IPS DF 6.9 (cell line): ENCODE measurements at regions not wholly inside any gene's neighbourhood (a gene's known extent, or its start where the extent isn't known, plus 50 kb on each side); places are given as distances from the start of the nearest gene placed in this dataset.

Experiments used
- DNase-seq: peaks from one replicate; pipeline ENCODE4 v3.0.0-alpha.2; 2013; ENCODE audit warnings: low read depth, low spot score
- H3K27ac ChIP-seq: one replicate; pipeline ENCODE4 v1.5.1; 2013; ENCODE audit warnings: low read length, control low read depth
- H3K27me3 ChIP-seq: 2 replicates; pipeline ENCODE4 v1.6.1; 2013; ENCODE audit warnings: mild to moderate bottlenecking, low read length; ENCODE audit not compliant: control insufficient read depth, insufficient read depth
- H3K36me3 ChIP-seq: 2 replicates; pipeline ENCODE4 v1.6.1; 2013; ENCODE audit warnings: low read length; ENCODE audit not compliant: control insufficient read depth, insufficient read depth
- H3K4me1 ChIP-seq: 2 replicates; pipeline ENCODE4 v1.6.1; 2013; ENCODE audit warnings: low read length; ENCODE audit not compliant: control insufficient read depth, insufficient read depth
- H3K4me3 ChIP-seq: 2 replicates; pipeline ENCODE4 v1.5.1; 2013; ENCODE audit warnings: mild to moderate bottlenecking, low read length
- H3K9me3 ChIP-seq: 2 replicates; pipeline ENCODE4 v1.6.1; 2013; ENCODE audit warnings: low read length, inconsistent platforms; ENCODE audit not compliant: control insufficient read depth, insufficient read depth
- WGBS: extraction: QIAGEN DNeasy Blood & Tissue Kit; methylation state at CpG from one replicate; pipeline ENCODE4 v1.1.7; 2013; ENCODE audit warnings: mixed read lengths, missing lambda C conversion rate; ENCODE audit not compliant: insufficient read length, insufficient coverage; 5-methylcytosine and 5-hydroxymethylcytosine counted together

GRCh38 chr2:226443112-226443511 lies 356.5 kb downstream of the IRS1 start:
- 100% methylated on average over 1 of the region's 5 CpGs for WGBS
- Histone ChIP-seq H3K4me3 (no peak overlapping the region), H3K9me3 (no peaks in the 10 kb centered on the region), H3K27ac (no peak overlapping the region), H3K27me3 (no peaks in the 10 kb centered on the region), H3K36me3 (no peaks in the 10 kb centered on the region), H3K4me1 (no peaks in the 10 kb centered on the region; the same call in 1 of the 2 replicates)
- no peak for DNase-seq

- no peak for DNase-seq
- Histone ChIP-seq H3K27ac (no peak overlapping the region), H3K4me3 (no peak overlapping the region), H3K9me3 (no peaks in the 10 kb centered on the region), H3K36me3 (no peaks in the 10 kb centered on the region), H3K4me1 (no peaks in the 10 kb centered on the region; the same call in 1 of the 2 replicates), H3K27me3 (no peaks in the 10 kb centered on the region)
- WGBS: no CpG with 5 or more reads among the region's 3 CpGs
Measured at GRCh38 chr2:226440127-226440918, 359.3 kb downstream of the IRS1 start.

- Histone ChIP-seq H3K4me3 (no peak overlapping the region), H3K4me1 (no peaks in the 10 kb centered on the region), H3K27ac (no peak overlapping the region), H3K9me3 (no peaks in the 10 kb centered on the region), H3K36me3 (no peaks in the 10 kb centered on the region), H3K27me3 (no peaks in the 10 kb centered on the region)
- WGBS: no CpG with 5 or more reads among the region's 6 CpGs
- DNase-seq: no peak
Measured at GRCh38 chr2:226439337-226439736, 360.3 kb downstream of the IRS1 start.

GRCh38 chr2:226435146-226435545 lies 364.5 kb downstream of the IRS1 start:
- no peaks in the 10 kb centered on the region for H3K27me3 ChIP-seq
- no peaks in the 10 kb centered on the region for H3K36me3 ChIP-seq
- no peaks in the 10 kb centered on the region for H3K4me1 ChIP-seq
- H3K4me3 ChIP-seq: no peak overlapping the region
- H3K27ac ChIP-seq: no peak overlapping the region
- no CpG with 5 or more reads among the region's 5 CpGs for WGBS
- DNase-seq: no peak
- H3K9me3 ChIP-seq: no peaks in the 10 kb centered on the region

GRCh38 chr2:226434702-226435101 lies 364.9 kb downstream of the IRS1 start:
- no peaks in the 10 kb centered on the region for H3K9me3 ChIP-seq
- no peak overlapping the region for H3K27ac ChIP-seq
- no peaks in the 10 kb centered on the region for H3K36me3 ChIP-seq
- H3K4me1 ChIP-seq: no peaks in the 10 kb centered on the region
- no peak overlapping the region for H3K4me3 ChIP-seq
- WGBS: no CpG with 5 or more reads among the region's 5 CpGs
- DNase-seq: no peak
- no peaks in the 10 kb centered on the region for H3K27me3 ChIP-seq

- H3K4me3 ChIP-seq: no peak overlapping the region
- DNase-seq: no peak
- no peak overlapping the region for H3K27ac ChIP-seq
- H3K4me1 ChIP-seq: no peaks in the 10 kb centered on the region
- H3K9me3 ChIP-seq: no peaks in the 10 kb centered on the region
- no peaks in the 10 kb centered on the region for H3K36me3 ChIP-seq
- H3K27me3 ChIP-seq: no peaks in the 10 kb centered on the region
- no CpG with 5 or more reads among the region's 2 CpGs for WGBS
Measured at GRCh38 chr2:226431288-226431948, 368.2 kb downstream of the IRS1 start.

- H3K36me3 ChIP-seq: no peaks in the 10 kb centered on the region
- H3K27ac ChIP-seq: no peak overlapping the region
- no CpG with 5 or more reads among the region's 2 CpGs for WGBS
- H3K4me3 ChIP-seq: no peak overlapping the region
- DNase-seq: no peak
- H3K9me3 ChIP-seq: no peaks in the 10 kb centered on the region
- H3K4me1 ChIP-seq: no peaks in the 10 kb centered on the region; the same call in 1 of the 2 replicates
- no peaks in the 10 kb centered on the region for H3K27me3 ChIP-seq
Measured at GRCh38 chr2:226429476-226429875, 370.1 kb downstream of the IRS1 start.

GRCh38 chr2:226427538-226428307 lies 371.9 kb downstream of the IRS1 start:
- H3K36me3 ChIP-seq: no peaks in the 10 kb centered on the region
- H3K9me3 ChIP-seq: no peaks in the 10 kb centered on the region
- H3K27me3 ChIP-seq: no peaks in the 10 kb centered on the region
- H3K27ac ChIP-seq: no peak overlapping the region
- no peak for DNase-seq
- no CpG with 5 or more reads among the region's 7 CpGs for WGBS
- no peak overlapping the region for H3K4me3 ChIP-seq
- no peaks in the 10 kb centered on the region; the same call in 1 of the 2 replicates for H3K4me1 ChIP-seq

- Histone ChIP-seq H3K4me3 (no peak overlapping the region), H3K27me3 (no peaks in the 10 kb centered on the region), H3K36me3 (no peaks in the 10 kb centered on the region), H3K27ac (no peak overlapping the region), H3K4me1 (no peaks in the 10 kb centered on the region; the same call in 1 of the 2 replicates), H3K9me3 (no peaks in the 10 kb centered on the region)
- WGBS: no CpG with 5 or more reads among the region's 5 CpGs
- DNase-seq: no peak
Measured at GRCh38 chr2:226426292-226426736, 373.3 kb downstream of the IRS1 start.

GRCh38 chr2:226424971-226425370 lies 374.6 kb downstream of the IRS1 start:
- DNase-seq: no peak
- no peaks in the 10 kb centered on the region; the same call in 1 of the 2 replicates for H3K4me1 ChIP-seq
- WGBS: no CpG with 5 or more reads among the region's 3 CpGs
- H3K27me3 ChIP-seq: no peaks in the 10 kb centered on the region
- no peak overlapping the region for H3K4me3 ChIP-seq
- no peaks in the 10 kb centered on the region for H3K9me3 ChIP-seq
- H3K36me3 ChIP-seq: no peaks in the 10 kb centered on the region
- H3K27ac ChIP-seq: no peak overlapping the region
